Uterus (tissue), 3 donors: ENCODE measurements at regions not wholly inside any gene's neighbourhood (a gene's known extent, or its start where the extent isn't known, plus 50 kb on each side); places are given as distances from the start of the nearest gene placed in this dataset. TPM values are rescaled to one million over a fixed set of nuclear protein-coding genes. Genes with fewer than 3 reads are reported as not detected.
"Not testable (repeated sequence)": the region's sequence is repeated elsewhere in the genome, so short reads cannot be mapped to it uniquely, and the experiment has no call there.

ENCODE experiments used
- DNase-seq, 2 donors: peaks; one replicate each; pipeline ENCODE4 v3.0.0-alpha.2; 2019 to 2020
- H3K27ac ChIP-seq, 2 donors: fragments of 200-600 bp; sonication (generic); 1 replicate in 1 of 2; 2 replicates in 1 of 2; pipeline ENCODE4 v1.5.1; 2016 to 2018
- H3K27me3 ChIP-seq, 2 donors: fragments of 200-600 bp; sonication (generic); one replicate each; pipeline ENCODE4 v1.5.1; 2018 to 2019; ENCODE audit warnings: control low read depth in 1 of 2
- H3K36me3 ChIP-seq, 2 donors: fragments of 200-600 bp; sonication (generic); one replicate each; pipeline ENCODE4 v1.5.1; 2019; ENCODE audit warnings: control low read depth in 1 of 2
- H3K4me1 ChIP-seq, 2 donors: fragments of 200-600 bp; sonication (generic); one replicate each; pipeline ENCODE4 v1.5.1; 2018 to 2019; ENCODE audit warnings: control low read depth in 1 of 2
- H3K4me3 ChIP-seq, 2 donors: fragments of 200-600 bp; sonication (generic); 1 replicate in 1 of 2; 2 replicates in 1 of 2; pipeline ENCODE4 v1.5.1; 2018 to 2019; ENCODE audit warnings: mild to moderate bottlenecking in 1 of 2
- H3K9me3 ChIP-seq, 2 donors: fragments of 200-600 bp; sonication (generic); one replicate each; pipeline ENCODE4 v1.5.1; 2019; ENCODE audit warnings: control low read depth in 1 of 2
- POLR2A ChIP-seq, 2 donors: fragments of 450-650 bp; IDR thresholded peaks; one replicate each; pipeline ENCODE4 v1.6.1; 2016; ENCODE audit warnings: antibody characterized with exemption in 2 of 2, mild to moderate bottlenecking in 1 of 2, moderate library complexity in 1 of 2
- intact Hi-C: fragments of 100-400 bp; cut with DNase I; formaldehyde crosslinking; loops from one replicate; pipeline ENCODE4 v1.15.1; 2023; ENCODE audit warnings: low total_unique reads
- small RNA-seq: library from RNA; depleted of rRNA; stranded (forward); fragments of <200 nt; gene quantifications from one replicate; pipeline ENCODE3, GENCODE V24; 2016
- TF ChIP-seq, protein P1 (sequence below), 4 experiments: fragments of 200-600 bp in 2 of 4; fragments of 450-650 bp in 2 of 4; sonication (generic) in 2 of 4; IDR thresholded peaks; one replicate each; pipeline ENCODE4 v1.5.1; 2016 to 2019; ENCODE audit warnings: antibody characterized with exemption in 4 of 4, mild to moderate bottlenecking in 2 of 4, moderate library complexity in 1 of 4
- donor health status: DM: yes; HTN: yes; CAD: no.

DNA sequence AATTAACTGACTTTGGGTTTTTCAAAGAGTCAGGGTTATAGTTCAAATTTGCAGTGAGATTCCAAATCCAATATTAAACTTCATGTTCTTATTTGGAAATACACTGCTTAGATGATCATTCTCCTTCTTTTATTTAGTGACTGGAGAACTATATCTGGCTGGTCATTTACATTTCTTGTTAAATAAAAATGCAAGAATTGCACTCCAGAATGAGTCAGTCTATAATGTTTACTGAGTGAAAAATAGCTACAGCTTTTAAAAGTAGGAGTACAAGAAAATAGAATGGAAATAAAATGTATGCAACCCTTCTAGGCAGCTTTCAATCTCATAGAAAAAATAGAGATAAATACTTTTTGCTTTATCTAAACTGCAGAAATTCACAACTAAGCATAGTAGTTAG, 54.5 kb upstream of the CD2AP start:
- no peaks in the 10 kb centered on the region for H3K27me3 ChIP-seq
- H3K27ac ChIP-seq: no peak overlapping the region
- intact Hi-C loops: no loop called here
- DNase-seq: no peak
- H3K9me3 ChIP-seq: no peaks in the 10 kb centered on the region
- H3K4me1 ChIP-seq: no peaks in the 10 kb centered on the region
- no peaks in the 10 kb centered on the region for H3K36me3 ChIP-seq
- TF ChIP-seq, protein P1, sequence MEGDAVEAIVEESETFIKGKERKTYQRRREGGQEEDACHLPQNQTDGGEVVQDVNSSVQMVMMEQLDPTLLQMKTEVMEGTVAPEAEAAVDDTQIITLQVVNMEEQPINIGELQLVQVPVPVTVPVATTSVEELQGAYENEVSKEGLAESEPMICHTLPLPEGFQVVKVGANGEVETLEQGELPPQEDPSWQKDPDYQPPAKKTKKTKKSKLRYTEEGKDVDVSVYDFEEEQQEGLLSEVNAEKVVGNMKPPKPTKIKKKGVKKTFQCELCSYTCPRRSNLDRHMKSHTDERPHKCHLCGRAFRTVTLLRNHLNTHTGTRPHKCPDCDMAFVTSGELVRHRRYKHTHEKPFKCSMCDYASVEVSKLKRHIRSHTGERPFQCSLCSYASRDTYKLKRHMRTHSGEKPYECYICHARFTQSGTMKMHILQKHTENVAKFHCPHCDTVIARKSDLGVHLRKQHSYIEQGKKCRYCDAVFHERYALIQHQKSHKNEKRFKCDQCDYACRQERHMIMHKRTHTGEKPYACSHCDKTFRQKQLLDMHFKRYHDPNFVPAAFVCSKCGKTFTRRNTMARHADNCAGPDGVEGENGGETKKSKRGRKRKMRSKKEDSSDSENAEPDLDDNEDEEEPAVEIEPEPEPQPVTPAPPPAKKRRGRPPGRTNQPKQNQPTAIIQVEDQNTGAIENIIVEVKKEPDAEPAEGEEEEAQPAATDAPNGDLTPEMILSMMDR (IDR thresholded peaks at IDR 0.05): no peak
- TF ChIP-seq POLR2A (IDR thresholded peaks at IDR 0.05): no peak
- H3K4me3 ChIP-seq: no peak overlapping the region

DNA sequence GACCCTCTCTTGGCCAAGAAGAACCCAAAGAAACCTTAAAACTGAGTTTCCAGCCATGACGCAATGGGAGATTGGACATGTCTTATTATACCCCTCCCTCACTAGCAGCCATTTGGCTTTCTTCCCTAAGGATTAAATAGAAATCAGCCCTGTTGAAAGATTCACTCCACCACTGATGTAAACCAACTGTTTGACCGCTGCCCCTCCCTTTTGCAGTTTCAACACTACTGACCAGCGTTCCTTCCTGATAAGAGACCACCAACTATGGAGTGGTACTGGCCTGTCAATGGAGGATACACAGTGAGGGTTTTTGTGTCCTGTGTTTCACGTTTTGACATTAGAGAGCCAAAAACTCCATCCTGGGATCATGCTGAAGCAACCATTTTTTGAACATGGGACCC, 53.2 kb upstream of the CD2AP start:
- TF ChIP-seq, protein P1 (IDR thresholded peaks at IDR 0.05): no peak
- no peaks in the 10 kb centered on the region for H3K27me3 ChIP-seq
- intact Hi-C loops: no loop called here
- no peak for DNase-seq
- H3K9me3 ChIP-seq: no peaks in the 10 kb centered on the region
- no peak overlapping the region for H3K27ac ChIP-seq
- H3K4me1 ChIP-seq: no peaks in the 10 kb centered on the region
- no peaks in the 10 kb centered on the region for H3K36me3 ChIP-seq
- no peak overlapping the region for H3K4me3 ChIP-seq

DNA sequence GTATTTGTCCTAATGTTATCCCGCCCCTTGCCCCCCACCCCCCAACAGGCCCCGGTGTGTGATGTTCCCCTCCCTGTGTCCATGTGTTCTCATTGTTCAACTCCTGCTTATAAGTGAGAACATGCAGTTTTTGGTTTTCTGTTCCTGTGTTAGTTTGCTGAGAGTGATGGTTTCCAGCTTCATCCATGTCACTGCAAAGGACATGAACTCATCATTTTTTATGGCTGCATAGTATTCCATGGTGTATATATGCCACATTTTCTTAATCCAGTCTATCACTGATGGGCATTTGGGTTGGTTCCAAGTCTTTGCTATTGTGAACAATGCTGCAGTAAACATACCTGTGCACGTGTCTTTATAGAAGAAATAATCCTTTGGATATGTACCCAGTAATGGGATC, 51.9 kb upstream of the CD2AP start:
- intact Hi-C loops: not testable (repeated sequence)

DNA sequence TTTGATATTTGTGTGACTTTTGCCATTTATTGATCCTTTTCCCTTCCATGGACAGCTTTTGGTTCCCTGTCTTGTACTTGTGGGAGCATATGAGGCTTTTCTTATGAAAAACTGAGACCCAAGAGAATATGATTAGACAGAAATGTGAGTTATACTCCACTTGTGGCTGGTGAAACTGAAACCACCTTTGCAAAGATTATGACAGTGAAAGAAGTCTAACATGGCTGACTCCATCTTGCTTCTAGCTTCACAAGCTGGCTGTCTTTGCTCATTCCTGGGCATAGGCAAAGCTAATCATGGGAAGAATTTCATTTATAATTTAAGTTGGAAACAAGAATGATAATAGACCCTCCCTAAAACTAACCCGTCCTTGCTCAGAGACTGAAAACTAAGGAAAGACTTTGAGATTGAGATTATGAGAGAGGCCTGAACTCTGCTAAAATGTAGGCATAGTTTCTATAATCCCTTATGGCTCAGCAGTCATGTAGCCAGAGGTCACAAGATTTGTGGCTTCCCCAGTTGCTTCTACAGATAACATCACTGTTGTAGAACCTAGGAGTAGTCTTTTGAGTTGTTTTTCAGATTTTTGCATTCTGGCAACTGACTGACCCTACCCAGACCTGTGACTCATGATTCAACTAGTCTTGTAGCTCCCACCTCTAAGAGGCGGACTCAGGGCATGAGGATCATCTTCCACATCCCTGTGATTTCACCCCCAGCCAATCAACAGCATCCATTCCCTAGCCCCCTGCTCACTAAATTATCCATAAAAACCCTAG, 50.9 kb upstream of the CD2AP start:
- no peak for DNase-seq
- Histone ChIP-seq H3K27me3 (no peaks in the 10 kb centered on the region), H3K4me1 (no peaks in the 10 kb centered on the region), H3K36me3 (no peaks in the 10 kb centered on the region), H3K27ac (no peak overlapping the region), H3K4me3 (no peak overlapping the region), H3K9me3 (no peaks in the 10 kb centered on the region)
- TF ChIP-seq, protein P1 (IDR thresholded peaks at IDR 0.05): no peak
- TF ChIP-seq POLR2A (IDR thresholded peaks at IDR 0.05): no peak
- intact Hi-C loops: no loop called here

More for the DNA sequence above, 51.9 kb upstream of the CD2AP start:
- H3K9me3 ChIP-seq, H3K36me3 ChIP-seq, H3K27ac ChIP-seq, DNase-seq, H3K4me3 ChIP-seq, H3K4me1 ChIP-seq, H3K27me3 ChIP-seq: not testable (repeated sequence)

DNA sequence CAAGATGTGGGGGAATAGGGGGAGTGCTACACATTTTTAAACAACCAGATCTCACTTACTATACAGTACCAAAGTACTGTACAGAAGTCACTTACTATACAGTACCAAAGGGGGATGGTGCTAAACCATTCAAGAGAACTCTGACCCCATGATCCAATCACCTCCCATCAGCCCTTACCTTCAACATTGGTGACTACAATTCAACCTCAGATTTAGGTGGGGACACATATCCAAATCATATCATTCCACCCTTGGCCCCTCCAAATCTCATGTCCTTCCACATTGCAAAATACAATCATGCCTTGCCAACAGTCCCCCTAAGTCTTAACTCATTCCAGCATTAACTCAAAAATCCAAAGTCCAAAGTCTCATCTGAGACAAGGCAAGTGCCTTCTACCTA, 49.9 kb upstream of the CD2AP start:
- Histone ChIP-seq H3K9me3 (no peaks in the 10 kb centered on the region), H3K36me3 (no peaks in the 10 kb centered on the region), H3K4me1 (no peaks in the 10 kb centered on the region), H3K27me3 (no peaks in the 10 kb centered on the region), H3K4me3 (no peak overlapping the region), H3K27ac (no peak overlapping the region)
- intact Hi-C loops: no loop called here
- TF ChIP-seq, protein P1 (IDR thresholded peaks at IDR 0.05): no peak
- TF ChIP-seq POLR2A (IDR thresholded peaks at IDR 0.05): no peak
- DNase-seq: no peak

Small RNA genes in the stretch of these regions (small RNA-seq; reads per million reads assigned to genes)
- gene B3GNTL1P2: not detected
